ENCODE measurements at regions not wholly inside any gene's neighbourhood (a gene's known extent, or its start where the extent isn't known, plus 50 kb on each side); places are given as distances from the start of the nearest gene placed in this dataset.

DNA sequence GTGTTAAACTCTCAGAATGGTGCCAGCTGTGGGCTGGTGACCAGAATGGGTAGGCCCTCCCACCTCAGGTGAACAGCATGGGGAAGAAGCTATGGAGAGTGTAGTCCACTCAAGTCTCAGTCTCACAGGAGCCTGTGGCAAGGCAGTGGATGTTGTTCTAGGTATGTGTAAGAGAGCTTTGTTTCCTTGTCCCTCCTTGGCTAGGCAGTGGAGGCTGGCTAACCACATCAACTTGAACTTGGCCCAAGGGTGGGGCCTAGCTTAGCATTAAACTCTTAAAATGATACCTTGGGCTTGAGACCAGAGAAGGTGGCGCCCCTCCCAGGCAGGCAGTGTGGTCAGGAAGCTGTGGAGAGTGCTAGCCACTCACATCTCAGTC is 53.2 kb upstream of the SLC4A10 start:
- no peak for DNase-seq (ENCODE audit: low read depth)

All from iris pigment epithelial cell (primary cell).